Vagina (tissue), 2 donors: ENCODE measurements at regions not wholly inside any gene's neighbourhood (a gene's known extent, or its start where the extent isn't known, plus 50 kb on each side); places are given as distances from the start of the nearest gene placed in this dataset.

Experiments used
- POLR2A ChIP-seq, 2 donors: fragments of 450-650 bp; IDR thresholded peaks; one replicate each; pipeline ENCODE4 v1.6.1; 2017; ENCODE audit warnings: antibody characterized with exemption in 2 of 2, mild to moderate bottlenecking in 2 of 2, moderate library complexity in 2 of 2
- TF ChIP-seq, protein P1 (sequence below), 3 experiments: fragments of 450-650 bp in 2 of 3; fragments of 200-600 bp in 1 of 3; sonication (generic) in 1 of 3; IDR thresholded peaks; one replicate each; pipeline ENCODE4 v1.5.1; 2017 to 2019; ENCODE audit warnings: antibody characterized with exemption in 3 of 3, mild to moderate bottlenecking in 2 of 3, moderate library complexity in 2 of 3

GRCh38 chr4:166280642-166281041 lies 407.6 kb downstream of the TLL1 start:
- TF ChIP-seq, protein P1, sequence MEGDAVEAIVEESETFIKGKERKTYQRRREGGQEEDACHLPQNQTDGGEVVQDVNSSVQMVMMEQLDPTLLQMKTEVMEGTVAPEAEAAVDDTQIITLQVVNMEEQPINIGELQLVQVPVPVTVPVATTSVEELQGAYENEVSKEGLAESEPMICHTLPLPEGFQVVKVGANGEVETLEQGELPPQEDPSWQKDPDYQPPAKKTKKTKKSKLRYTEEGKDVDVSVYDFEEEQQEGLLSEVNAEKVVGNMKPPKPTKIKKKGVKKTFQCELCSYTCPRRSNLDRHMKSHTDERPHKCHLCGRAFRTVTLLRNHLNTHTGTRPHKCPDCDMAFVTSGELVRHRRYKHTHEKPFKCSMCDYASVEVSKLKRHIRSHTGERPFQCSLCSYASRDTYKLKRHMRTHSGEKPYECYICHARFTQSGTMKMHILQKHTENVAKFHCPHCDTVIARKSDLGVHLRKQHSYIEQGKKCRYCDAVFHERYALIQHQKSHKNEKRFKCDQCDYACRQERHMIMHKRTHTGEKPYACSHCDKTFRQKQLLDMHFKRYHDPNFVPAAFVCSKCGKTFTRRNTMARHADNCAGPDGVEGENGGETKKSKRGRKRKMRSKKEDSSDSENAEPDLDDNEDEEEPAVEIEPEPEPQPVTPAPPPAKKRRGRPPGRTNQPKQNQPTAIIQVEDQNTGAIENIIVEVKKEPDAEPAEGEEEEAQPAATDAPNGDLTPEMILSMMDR (IDR thresholded peaks at IDR 0.05): no peak
- no peak for TF ChIP-seq POLR2A (IDR thresholded peaks at IDR 0.05)
